RKO (cell line): ENCODE measurements at regions not wholly inside any gene's neighbourhood (a gene's known extent, or its start where the extent isn't known, plus 50 kb on each side); places are given as distances from the start of the nearest gene placed in this dataset.

ENCODE experiments used
- DNase-seq: peaks from one replicate; pipeline ENCODE4 v3.0.0-alpha.2; 2016; ENCODE audit warnings: low spot score

DNA sequence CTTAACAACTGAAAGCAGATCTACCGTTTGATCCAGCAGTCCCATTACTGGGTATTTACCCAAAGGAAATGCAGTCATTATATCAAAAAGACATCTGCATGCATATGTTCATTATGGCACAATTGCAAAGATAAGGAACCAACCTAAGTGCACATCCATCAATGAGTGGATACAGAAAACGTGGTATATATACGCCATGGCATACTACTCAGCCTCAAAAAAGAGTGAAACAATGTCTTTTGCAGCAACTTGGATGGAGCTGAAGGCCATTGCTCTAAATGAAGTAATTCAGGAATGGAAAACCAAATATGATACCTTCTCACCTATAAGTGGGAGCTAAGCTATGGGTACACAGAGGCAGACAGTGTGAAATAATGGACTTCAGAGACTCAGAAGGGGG lies 169.3 kb downstream of the ZBTB18 start:
- DNase-seq = no peak

GRCh38 chr1:244221991-244222390 lies 170.9 kb downstream of the ZBTB18 start:
- no peak for DNase-seq

GRCh38 chr1:244224487-244225430 lies 173.7 kb downstream of the ZBTB18 start:
- no peak for DNase-seq

DNA sequence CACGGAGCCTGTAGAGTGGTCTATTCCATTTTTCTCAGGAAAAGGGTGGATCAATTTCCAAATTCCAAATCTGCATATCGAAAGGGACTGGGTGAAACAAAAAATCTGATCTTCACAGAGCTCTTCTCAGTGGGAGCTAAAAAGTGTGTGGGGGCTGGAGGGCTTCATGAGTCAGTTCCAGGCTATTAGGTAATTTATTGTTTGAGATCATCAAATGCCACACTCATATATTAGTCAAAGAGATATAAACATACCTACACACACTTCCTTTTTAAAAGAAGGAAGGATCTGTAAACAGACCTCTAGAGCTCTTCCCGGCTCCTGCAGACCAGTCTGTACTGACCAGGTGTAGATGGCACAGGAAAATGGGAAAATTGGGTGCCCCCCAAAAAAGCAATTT lies 175.4 kb downstream of the ZBTB18 start:
- DNase-seq = no peak

- DNase-seq = no peak
These were observed 179.4 kb downstream of the ZBTB18 start for GRCh38 chr1:244230470-244230869.

DNA sequence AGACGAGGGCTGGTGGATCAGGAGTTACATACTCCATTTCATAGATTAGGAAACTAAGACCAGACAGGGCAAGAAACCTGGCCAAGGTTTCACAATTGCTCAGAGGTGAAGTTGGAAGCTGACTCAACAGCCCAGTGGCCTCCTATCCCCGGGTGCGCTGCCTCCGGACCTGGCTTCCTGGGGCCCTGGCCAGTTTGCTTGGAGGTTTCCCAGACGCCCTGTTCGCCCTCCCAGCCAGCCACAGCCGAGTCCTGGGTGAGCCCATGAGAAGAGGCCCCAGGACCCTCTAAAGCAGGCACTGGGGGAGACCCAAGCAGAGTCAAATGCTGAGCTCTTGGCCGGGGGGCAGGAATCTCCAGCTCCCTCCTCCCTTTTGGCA lies 180.1 kb downstream of the ZBTB18 start:
- no peak for DNase-seq

- peak; percentile 36 for DNase-seq
These were observed 180.7 kb downstream of the ZBTB18 start for GRCh38 chr1:244231572-244232315.

DNA sequence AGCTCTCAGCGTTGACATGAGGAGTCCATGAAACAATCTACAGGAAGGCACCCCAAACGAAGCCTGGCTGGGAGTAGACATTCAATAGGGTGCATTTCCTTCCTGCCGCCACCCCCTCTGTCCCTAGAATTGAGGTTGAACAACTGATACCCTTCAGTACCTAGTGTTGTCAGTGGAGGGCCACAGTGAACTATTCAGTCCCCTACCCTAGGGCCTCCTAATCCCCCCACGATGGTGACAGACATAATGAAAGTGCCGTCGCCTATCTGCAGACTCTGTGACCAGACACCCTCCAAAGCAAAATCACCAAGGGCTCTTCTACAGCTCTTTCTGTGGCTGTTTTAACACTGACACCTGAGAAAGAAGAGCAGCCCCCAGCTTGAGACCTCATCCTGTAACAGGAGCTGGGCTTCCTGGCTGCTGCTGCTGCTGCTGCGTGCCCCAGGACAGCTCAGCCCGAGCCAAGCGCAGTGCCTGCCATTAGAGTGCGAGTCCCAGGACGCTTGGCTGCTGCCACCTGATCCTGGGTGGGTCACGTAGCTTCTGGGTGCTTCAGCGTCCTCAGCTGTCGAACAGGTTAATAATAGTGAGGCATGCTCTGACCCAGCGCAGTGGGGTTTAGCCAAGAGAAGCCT lies 183.0 kb downstream of the ZBTB18 start:
- no peak for DNase-seq

DNA sequence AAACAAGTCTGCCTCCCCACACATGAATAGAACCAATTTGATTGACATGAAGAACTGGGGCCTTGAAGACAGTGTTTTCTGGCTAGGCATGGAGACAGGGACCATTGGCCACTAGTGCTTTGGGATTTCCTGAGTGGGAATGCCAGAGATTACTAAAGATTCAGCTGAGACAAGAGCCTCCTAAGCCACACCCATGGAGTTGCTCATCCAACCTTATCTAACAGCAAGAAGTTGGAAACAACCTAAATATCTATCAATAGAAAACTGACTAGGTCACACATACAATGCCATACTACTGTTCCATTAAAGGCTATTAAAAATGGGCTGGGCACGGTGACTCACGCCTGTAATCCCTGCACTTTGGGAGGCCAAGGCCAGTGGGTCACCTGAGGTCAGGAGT lies 184.1 kb downstream of the ZBTB18 start:
- no peak for DNase-seq

DNA sequence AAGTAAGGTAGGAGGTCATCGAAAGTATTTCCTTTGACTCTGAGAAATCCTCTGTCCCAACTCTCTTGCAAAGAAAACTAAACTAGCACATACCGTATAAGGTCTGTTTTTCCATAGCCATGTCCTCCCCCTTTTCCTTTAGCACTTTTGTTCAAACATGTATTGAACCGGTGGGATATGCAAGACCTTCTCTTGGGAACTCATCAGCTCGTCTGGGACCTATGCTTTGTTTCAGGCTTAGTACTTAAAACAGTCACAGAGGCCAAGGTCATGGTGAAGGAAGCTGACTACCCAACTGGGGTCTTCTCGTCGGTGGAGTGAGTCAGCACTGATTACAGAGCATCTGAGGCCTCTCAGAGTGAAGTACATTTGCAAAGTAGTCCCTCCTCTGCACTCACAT lies 185.0 kb downstream of the ZBTB18 start:
- DNase-seq = no peak

- no peak for DNase-seq
These were observed 185.6 kb downstream of the ZBTB18 start for GRCh38 chr1:244236721-244237120.

DNA sequence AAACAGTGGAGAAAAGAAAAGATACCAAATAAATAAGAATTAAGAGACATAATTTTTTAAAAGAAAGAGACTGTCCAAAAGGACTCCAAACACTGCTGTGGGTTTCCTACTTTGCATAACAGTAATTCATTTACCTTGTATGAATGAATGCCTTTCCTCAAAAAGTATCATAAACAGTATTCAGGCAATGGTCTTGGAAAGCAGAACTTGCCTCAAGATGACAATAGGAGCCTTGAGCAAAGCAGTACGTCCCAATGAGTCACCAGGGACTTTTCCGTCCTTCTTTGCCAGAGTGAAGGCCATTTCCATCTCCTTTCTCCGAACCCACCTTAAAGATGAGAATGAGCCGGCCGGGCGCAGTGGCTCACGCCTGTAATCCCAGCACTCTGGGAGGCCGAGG lies 186.4 kb downstream of the ZBTB18 start:
- no peak for DNase-seq

DNA sequence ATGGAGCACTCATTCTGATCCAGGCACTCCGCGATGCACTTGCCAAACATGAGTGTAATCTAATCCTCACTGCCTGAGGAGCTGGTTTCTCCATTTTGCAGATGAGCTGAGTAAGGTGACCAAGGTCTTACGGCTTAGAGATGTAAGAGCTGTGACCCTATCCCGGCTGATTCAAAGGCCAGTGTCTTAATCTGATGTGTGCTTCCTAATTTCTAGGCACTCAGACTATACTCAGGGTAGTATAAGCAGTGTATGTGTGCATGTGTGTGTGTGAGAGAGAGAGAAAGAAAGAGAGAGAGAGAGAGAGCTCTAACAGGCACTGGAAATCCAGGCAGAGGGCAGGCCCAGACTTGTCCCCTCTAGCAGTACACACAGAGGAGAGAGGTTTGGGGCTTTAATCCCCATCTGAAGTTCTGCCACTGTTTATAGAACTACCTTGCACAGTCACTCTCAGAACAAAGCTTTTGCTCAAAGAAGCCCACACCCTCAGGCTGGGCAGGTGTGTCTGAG lies 188.2 kb downstream of the ZBTB18 start:
- no peak for DNase-seq

DNA sequence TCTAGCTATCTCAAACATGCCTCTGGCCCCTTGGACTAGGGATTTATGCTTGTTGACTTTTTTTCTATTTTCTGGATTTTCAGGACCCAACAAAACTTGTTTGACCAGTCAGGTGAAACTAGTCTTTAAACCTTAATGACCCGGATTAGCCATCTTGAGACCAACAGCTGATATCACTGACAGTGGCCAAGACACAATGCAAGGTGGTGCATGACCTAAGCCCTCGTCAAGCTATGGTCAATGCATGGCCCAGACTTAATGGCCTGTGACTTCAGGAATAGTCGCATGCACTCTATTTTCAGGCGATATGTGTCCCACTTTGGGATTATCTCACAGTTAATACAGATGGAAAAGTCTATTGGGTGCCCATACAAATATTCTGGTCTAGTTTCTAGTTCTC lies 190.4 kb downstream of the ZBTB18 start:
- no peak for DNase-seq

GRCh38 chr1:244242446-244242845 lies 191.4 kb downstream of the ZBTB18 start:
- DNase-seq = no peak

DNA sequence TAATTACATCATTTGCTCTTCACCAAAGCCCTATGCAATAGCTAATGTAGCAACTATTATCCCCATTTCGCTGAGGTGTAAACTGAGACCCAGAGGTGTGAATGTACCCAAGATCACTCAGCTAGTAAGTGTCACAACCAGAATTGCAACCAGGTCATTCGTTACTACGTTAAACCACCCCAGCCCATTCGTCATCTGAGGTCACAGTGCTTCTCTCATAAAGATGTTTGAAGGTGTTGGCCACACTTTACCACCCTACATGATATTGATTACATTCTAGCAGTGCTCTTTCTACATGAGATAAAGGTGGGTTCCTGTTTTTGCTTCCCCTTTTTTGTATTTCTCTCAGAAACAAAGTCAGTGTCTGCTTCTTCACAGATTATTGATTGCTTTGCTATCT lies 195.3 kb downstream of the ZBTB18 start:
- no peak for DNase-seq

- no peak for DNase-seq
These were observed 197.3 kb downstream of the ZBTB18 start for GRCh38 chr1:244248426-244248825.

- DNase-seq = no peak
These were observed 199.5 kb downstream of the ADSS2 start for GRCh38 chr1:244252211-244252610.

DNA sequence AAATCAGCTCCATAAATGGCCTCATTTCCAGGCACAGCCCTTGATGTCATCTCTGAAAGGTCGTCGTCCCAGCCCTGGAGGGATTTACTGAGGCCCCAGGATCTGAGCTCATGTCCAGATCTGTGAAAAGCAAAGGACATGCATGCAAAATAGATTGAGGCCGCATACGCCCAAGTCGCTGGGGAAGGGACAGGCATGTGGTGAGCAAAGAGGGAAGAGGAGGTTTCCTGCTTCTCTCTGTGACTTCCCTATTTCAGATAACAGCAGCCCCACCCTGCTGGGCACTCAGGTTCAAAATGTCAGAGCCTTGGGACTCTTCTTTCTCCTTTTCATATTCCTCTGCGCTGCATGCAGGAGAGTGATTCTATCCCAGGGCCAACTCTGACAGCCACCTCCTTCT lies 197.2 kb downstream of the ADSS2 start:
- DNase-seq = no peak

DNA sequence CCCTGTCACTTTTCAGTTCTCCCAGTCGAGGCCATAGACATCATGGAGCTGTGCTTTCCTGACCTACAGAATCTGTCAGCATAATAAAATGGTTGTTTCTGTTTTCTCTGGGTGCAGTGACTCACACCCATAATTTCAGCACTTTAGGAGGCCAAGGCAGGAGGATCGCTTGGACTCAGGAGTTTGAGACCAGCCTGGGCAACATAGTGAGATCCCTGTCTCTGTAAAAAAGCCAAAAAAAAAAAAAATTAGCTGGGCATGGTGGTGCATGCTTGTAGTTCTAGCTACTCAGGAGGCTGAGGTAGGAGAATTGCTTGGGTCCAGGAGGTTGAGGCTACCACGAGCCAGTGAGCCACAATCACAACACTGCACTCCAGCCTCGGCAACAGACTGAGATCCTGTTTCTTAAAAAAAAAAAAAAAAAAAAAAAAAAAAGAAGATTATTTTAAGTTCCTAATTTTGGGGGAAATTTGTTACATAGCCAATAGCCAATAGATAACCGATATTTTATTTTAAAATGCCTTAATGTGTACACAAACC lies 196.2 kb downstream of the ADSS2 start:
- no peak for DNase-seq

DNA sequence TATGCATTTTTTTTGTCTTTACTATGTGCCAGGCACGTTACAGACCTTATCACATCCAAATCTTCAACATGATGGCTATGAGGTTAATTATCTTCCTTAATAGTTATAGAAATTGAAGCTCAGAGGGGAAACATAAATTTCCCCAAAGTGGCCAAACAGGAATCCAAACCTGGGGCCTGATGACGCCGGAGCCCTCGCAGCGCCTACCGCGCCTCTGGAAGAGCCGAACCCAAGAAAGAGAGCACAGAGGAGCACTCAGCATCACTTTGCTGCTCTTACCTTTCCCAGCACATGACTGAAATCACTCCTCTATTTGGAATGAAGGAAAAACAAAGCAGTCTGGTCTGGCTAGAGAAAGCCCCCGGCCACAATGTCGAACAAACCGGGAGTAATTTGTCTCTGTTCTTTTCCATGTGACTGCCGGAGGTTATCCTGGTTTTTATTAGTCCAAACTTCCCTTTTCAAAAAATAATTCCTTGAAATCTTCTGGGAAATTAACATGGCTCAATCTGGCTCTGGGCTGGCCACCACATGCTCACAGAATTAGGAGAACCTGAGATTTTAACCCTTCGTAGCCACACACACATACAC lies 195.5 kb downstream of the ADSS2 start:
- no peak for DNase-seq

GRCh38 chr1:244264163-244264562 lies 187.5 kb downstream of the ADSS2 start:
- DNase-seq = no peak
